ENCODE measurements at regions not wholly inside any gene's neighbourhood (a gene's known extent, or its start where the extent isn't known, plus 50 kb on each side); places are given as distances from the start of the nearest gene placed in this dataset.

GRCh38 chr3:145739926-145740325 lies 421.1 kb downstream of the PLOD2 start:
- Histone ChIP-seq H3K23me2 (ENCODE audit: insufficient read length, low read depth, low read length, poor library complexity, severe bottlenecking) (no peaks in the 10 kb centered on the region), H4K8ac (replicated peaks; ENCODE audit: insufficient read length, low read depth, low read length) (no peak overlapping the region), H2BK15ac (ENCODE audit: low read depth, low read length) (no peak overlapping the region), H3K4me1 (ENCODE audit: insufficient read depth, low read length) (no peaks in the 10 kb centered on the region), H3K9ac (ENCODE audit: extremely low read depth, insufficient read length, low read length) (no peak overlapping the region), H2BK20ac (ENCODE audit: low read depth, low read length, poor library complexity, severe bottlenecking) (no peak overlapping the region), H2BK120ac (ENCODE audit: low read depth, low read length, poor library complexity, severe bottlenecking) (no peak overlapping the region), H3K27ac (ENCODE audit: insufficient read length, low read depth, low read length) (no peak overlapping the region), H2AFZ (ENCODE audit: low read length) (no peak overlapping the region), H3K9me3 (ENCODE audit: control insufficient read depth, low read depth, low read length) (no peaks in the 10 kb centered on the region), H3K14ac (ENCODE audit: insufficient read depth, low read length) (no peak overlapping the region), H3K18ac (ENCODE audit: insufficient read length, low read depth, low read length) (no peak overlapping the region), H4K91ac (ENCODE audit: insufficient read length, low read depth, low read length) (no peak overlapping the region), H3K27me3 (ENCODE audit: insufficient read depth, low read length) (no peaks in the 10 kb centered on the region), H3K4ac (ENCODE audit: low read depth, low read length) (no peak overlapping the region), H3K4me2 (ENCODE audit: insufficient read depth, insufficient read length, low read length) (no peak overlapping the region), H3K23ac (ENCODE audit: insufficient read length, low read depth, low read length) (no peak overlapping the region), H3K79me1 (ENCODE audit: insufficient read depth, low read depth, low read length, poor library complexity, severe bottlenecking) (no peaks in the 10 kb centered on the region), H2BK12ac (ENCODE audit: insufficient read length, low read depth, low read length) (no peak overlapping the region), H4K20me1 (ENCODE audit: control insufficient read depth, insufficient read depth, insufficient read length) (no peaks in the 10 kb centered on the region), H3K79me2 (ENCODE audit: insufficient read depth, low read length) (no peaks in the 10 kb centered on the region), H2BK5ac (ENCODE audit: insufficient read length, low read length) (no peak overlapping the region), H4K5ac (ENCODE audit: insufficient read length, low read depth, low read length) (no peak overlapping the region), H2AK5ac (ENCODE audit: insufficient read length, low read length) (no peak overlapping the region), H3T11ph (ENCODE audit: low read length) (no peak overlapping the region), H3K56ac (ENCODE audit: insufficient read length, low read depth, low read length) (no peak overlapping the region)
- DNase-seq: no peak
- Mint-ChIP-seq H3K27me3 (ENCODE audit: low read depth) (no peaks in the 10 kb centered on the region), H3K36me3 (ENCODE audit: insufficient read depth in 1 of 3, low read depth in 3 of 3) (no peaks in the 10 kb centered on the region; a peak in 1 of 7 replicates), H3K27ac (no peak overlapping the region), H3K4me1 (peaks cover 0 to 3% of the 10 kb centered on the region in 2 experiments; a peak in 1 of 4 replicates), H3K4me3 (no peak overlapping the region), H3K9me3 (peaks cover 0 to 3% of the 10 kb centered on the region in 2 experiments; a peak in 3 of 5 replicates)
- TF ChIP-seq, protein P1, sequence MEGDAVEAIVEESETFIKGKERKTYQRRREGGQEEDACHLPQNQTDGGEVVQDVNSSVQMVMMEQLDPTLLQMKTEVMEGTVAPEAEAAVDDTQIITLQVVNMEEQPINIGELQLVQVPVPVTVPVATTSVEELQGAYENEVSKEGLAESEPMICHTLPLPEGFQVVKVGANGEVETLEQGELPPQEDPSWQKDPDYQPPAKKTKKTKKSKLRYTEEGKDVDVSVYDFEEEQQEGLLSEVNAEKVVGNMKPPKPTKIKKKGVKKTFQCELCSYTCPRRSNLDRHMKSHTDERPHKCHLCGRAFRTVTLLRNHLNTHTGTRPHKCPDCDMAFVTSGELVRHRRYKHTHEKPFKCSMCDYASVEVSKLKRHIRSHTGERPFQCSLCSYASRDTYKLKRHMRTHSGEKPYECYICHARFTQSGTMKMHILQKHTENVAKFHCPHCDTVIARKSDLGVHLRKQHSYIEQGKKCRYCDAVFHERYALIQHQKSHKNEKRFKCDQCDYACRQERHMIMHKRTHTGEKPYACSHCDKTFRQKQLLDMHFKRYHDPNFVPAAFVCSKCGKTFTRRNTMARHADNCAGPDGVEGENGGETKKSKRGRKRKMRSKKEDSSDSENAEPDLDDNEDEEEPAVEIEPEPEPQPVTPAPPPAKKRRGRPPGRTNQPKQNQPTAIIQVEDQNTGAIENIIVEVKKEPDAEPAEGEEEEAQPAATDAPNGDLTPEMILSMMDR (conservative IDR thresholded peaks at IDR 0.05): no peak
- WGBS (ENCODE audit: extremely low coverage, insufficient read length, low lambda C conversion rate): no CpG with 5 or more reads among the region's 4 CpGs

All from H9 (cell line).